GM23338 (cell line): ENCODE measurements at regions not wholly inside any gene's neighbourhood (a gene's known extent, or its start where the extent isn't known, plus 50 kb on each side); places are given as distances from the start of the nearest gene placed in this dataset.

Source experiments
- CREB1 ChIP-seq: fragments of 250-450 bp; sonication (Bioruptor Pico); IDR thresholded peaks from 2 replicates; pipeline ENCODE4 v1.5.0; 2020; ENCODE audit warnings: low read depth, mild to moderate bottlenecking, moderate library complexity
- CTCF ChIP-seq, 2 experiments: fragments of 200-600 bp in 1 of 2; sonication (generic) in 1 of 2; conservative IDR thresholded peaks; 2 replicates each; pipeline versions ENCODE4 v1.5.1 to v1.6.1; 2016 to 2017; ENCODE audit warnings: antibody characterized with exemption in 2 of 2, low read depth in 2 of 2, mild to moderate bottlenecking in 2 of 2, moderate library complexity in 1 of 2
- EZH2 ChIP-seq: fragments of 200-600 bp; sonication (generic); IDR thresholded peaks from one replicate; pipeline ENCODE4 v1.8.0; 2017; ENCODE audit warnings: antibody characterized with exemption, mild to moderate bottlenecking, low read depth; ENCODE audit not compliant: unreplicated experiment
- JUNB ChIP-seq: IDR thresholded peaks from one replicate; pipeline ENCODE4 v1.6.1; 2016; ENCODE audit warnings: antibody characterized with exemption; ENCODE audit not compliant: unreplicated experiment
- REST ChIP-seq: IDR thresholded peaks from one replicate; pipeline ENCODE4 v1.6.1; 2018; ENCODE audit warnings: antibody characterized with exemption; ENCODE audit not compliant: unreplicated experiment

DNA sequence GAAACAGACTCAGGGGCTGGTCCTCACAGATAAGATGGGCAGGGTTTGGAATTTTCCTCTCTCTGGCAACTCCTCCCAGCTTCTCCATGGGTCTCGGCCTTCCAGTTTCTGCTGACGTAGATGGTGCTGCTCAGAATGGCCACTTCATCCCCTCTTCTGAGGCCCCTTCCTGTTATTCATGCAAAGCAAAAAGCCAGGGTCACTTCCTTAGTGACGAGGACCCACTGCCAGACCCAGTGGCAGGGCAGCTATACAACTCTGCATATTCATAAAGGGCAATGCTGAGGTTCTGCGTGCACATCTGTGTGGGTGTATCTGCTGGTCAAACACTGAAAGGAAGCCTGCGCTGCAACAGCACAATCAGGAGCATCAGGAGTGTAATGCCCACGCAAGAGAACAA lies 108.8 kb downstream of the WSCD1 start:
- no peak for TF ChIP-seq JUNB
- no peak for TF ChIP-seq EZH2
- TF ChIP-seq CTCF (conservative IDR thresholded peaks at IDR 0.05; ENCODE audit: low read depth in 2 of 2): no peak
- no peak for TF ChIP-seq REST
- TF ChIP-seq CREB1: no peak
